ENCODE measurements at regions not wholly inside any gene's neighbourhood (a gene's known extent, or its start where the extent isn't known, plus 50 kb on each side); places are given as distances from the start of the nearest gene placed in this dataset.

GRCh38 chr17:77704048-77704815, 254.3 kb upstream of the TNRC6C start:
- no peak for TF ChIP-seq POLR2AphosphoS5 (IDR thresholded peaks at IDR 0.05; ENCODE audit: low read depth, low read length)
- TF ChIP-seq REST (IDR thresholded peaks at IDR 0.05; ENCODE audit: insufficient read depth in 1 of 2, low read depth in 2 of 2, low read length in 2 of 2) = no peak
- TF ChIP-seq FOXP2 (optimal IDR thresholded peaks at IDR 0.05; ENCODE audit: borderline replicate concordance, extremely low read depth, extremely low read length, insufficient read depth) = no peak
- no peak for TF ChIP-seq TAF1 (IDR thresholded peaks at IDR 0.05; ENCODE audit: borderline replicate concordance, insufficient read depth, low read length)
- no peak for TF ChIP-seq SIN3A (IDR thresholded peaks at IDR 0.05; ENCODE audit: borderline replicate concordance, insufficient read depth, low read length)

DNA sequence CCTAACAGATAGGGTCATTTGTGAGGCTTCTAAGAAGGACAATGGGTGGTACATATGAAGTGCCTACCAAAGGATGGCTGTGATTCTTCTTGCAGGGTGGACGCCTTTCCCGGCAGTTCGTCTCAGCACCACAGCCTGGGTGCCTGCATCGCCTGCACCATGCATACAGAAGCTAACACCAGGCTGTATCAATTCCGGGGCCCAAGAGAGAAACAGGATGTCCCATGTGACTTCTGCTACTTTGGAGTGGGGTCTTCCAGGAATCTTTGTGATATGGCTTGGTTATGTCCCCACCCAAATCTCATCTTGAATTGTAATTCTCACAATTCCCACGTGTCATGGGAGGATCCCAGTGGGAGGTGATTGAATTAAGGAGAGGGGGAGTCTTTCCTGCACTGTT, 251.6 kb upstream of the TNRC6C start:
- no peak for TF ChIP-seq TAF1 (IDR thresholded peaks at IDR 0.05; ENCODE audit: borderline replicate concordance, insufficient read depth, low read length)
- no peak for TF ChIP-seq POLR2AphosphoS5 (IDR thresholded peaks at IDR 0.05; ENCODE audit: low read depth, low read length)
- TF ChIP-seq SIN3A (IDR thresholded peaks at IDR 0.05; ENCODE audit: borderline replicate concordance, insufficient read depth, low read length) = no peak
- TF ChIP-seq REST (IDR thresholded peaks at IDR 0.05; ENCODE audit: insufficient read depth in 1 of 2, low read depth in 2 of 2, low read length in 2 of 2) = no peak
- no peak for TF ChIP-seq FOXP2 (optimal IDR thresholded peaks at IDR 0.05; ENCODE audit: borderline replicate concordance, extremely low read depth, extremely low read length, insufficient read depth)

DNA sequence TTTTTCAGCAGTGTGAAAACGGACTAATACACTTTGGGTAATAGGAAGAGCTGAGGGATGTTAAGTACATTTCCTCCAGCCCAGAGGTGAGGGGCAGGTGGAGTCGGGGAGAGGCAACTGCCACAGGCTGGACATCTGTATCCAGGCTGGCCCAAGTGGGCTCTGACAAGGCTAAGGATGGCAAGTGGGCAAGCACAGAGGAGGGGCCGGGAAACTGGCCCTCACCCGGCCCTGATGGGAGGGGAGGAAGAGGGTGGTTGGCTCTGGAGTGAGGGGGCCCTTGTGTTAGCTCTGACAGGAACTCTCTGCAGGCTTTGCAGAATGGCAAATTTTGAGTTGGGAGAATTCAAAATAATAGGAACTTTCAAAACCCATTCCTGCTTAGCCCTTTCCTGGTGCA, 251.0 kb upstream of the TNRC6C start:
- TF ChIP-seq SIN3A (IDR thresholded peaks at IDR 0.05; ENCODE audit: borderline replicate concordance, insufficient read depth, low read length) = no peak
- no peak for TF ChIP-seq FOXP2 (optimal IDR thresholded peaks at IDR 0.05; ENCODE audit: borderline replicate concordance, extremely low read depth, extremely low read length, insufficient read depth)
- TF ChIP-seq REST (IDR thresholded peaks at IDR 0.05; ENCODE audit: insufficient read depth in 1 of 2, low read depth in 2 of 2, low read length in 2 of 2) = no peak
- no peak for TF ChIP-seq TAF1 (IDR thresholded peaks at IDR 0.05; ENCODE audit: borderline replicate concordance, insufficient read depth, low read length)
- no peak for TF ChIP-seq POLR2AphosphoS5 (IDR thresholded peaks at IDR 0.05; ENCODE audit: low read depth, low read length)

- TF ChIP-seq TAF1 (IDR thresholded peaks at IDR 0.05; ENCODE audit: borderline replicate concordance, insufficient read depth, low read length) = no peak
- TF ChIP-seq POLR2AphosphoS5 (IDR thresholded peaks at IDR 0.05; ENCODE audit: low read depth, low read length) = no peak
- TF ChIP-seq REST (IDR thresholded peaks at IDR 0.05; ENCODE audit: insufficient read depth in 1 of 2, low read depth in 2 of 2, low read length in 2 of 2) = no peak
- no peak for TF ChIP-seq FOXP2 (optimal IDR thresholded peaks at IDR 0.05; ENCODE audit: borderline replicate concordance, extremely low read depth, extremely low read length, insufficient read depth)
- TF ChIP-seq SIN3A (IDR thresholded peaks at IDR 0.05; ENCODE audit: borderline replicate concordance, insufficient read depth, low read length) = no peak
Observed at GRCh38 chr17:77708049-77708448, 250.5 kb upstream of the TNRC6C start.

All from PFSK-1 (cell line).